Muscle of back (tissue), 3 donors: ENCODE measurements at regions not wholly inside any gene's neighbourhood (a gene's known extent, or its start where the extent isn't known, plus 50 kb on each side); places are given as distances from the start of the nearest gene placed in this dataset.

Experiments
- DNase-seq, 3 donors: peaks; one replicate each; pipeline versions ENCODE4 v3.0.0 to v3.0.0-alpha.2; 2013

GRCh38 chr20:24138951-24139350, 150.4 kb upstream of the GGTLC1 start:
- no peak for DNase-seq

- no peak for DNase-seq
Measured at GRCh38 chr20:24138196-24138857, 149.7 kb upstream of the GGTLC1 start.

- DNase-seq = no peak
Measured at GRCh38 chr20:24136659-24137246, 148.2 kb upstream of the GGTLC1 start.

- no peak for DNase-seq
Measured at GRCh38 chr20:24135781-24136180, 147.2 kb upstream of the GGTLC1 start.

- DNase-seq = no peak
Measured at GRCh38 chr20:24134930-24135329, 146.4 kb upstream of the GGTLC1 start.

- no peak for DNase-seq
Measured at GRCh38 chr20:24134284-24134683, 145.7 kb upstream of the GGTLC1 start.

DNA sequence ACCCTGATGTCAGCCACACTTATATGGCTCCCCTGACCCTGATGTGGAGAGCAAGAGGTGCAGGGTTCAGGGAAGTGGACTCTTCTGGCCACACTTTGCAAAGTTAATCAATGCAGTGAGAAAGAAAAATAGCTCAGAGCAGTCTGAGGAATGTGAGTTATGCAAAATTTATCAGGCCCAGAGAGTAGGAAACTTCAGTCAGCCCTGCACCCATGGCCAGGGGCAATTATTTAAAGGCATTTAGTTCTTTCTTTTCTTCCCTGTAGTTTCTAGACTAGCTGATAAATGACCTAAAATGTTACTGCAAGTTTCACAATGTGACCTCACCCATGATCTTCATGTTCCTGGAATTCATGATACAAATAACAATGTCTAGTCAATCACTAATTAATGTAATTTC, 143.7 kb upstream of the GGTLC1 start:
- DNase-seq = no peak

- no peak for DNase-seq
Measured at GRCh38 chr20:24131684-24132083, 143.1 kb upstream of the GGTLC1 start.

DNA sequence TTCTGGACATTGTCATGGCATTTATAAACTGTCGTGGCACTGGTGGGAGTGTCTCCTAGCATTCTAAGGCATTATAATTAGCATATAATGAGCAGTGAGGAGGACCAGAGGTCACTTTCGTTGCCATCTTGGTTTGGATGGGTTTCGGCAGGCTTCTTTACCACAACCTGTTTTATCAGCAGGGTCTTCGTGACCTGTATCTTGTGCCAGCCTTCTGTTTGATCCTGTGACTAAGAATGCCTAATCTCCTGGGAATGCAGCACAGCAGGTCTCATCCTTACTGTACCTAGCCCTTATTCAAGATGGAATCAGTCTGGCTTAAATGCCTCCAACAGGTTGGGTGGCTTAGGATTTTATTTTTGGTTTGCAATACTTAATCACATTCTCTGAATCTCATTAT, 142.7 kb upstream of the GGTLC1 start:
- DNase-seq = no peak

- no peak for DNase-seq
Measured at GRCh38 chr20:24129641-24130040, 141.1 kb upstream of the GGTLC1 start.

DNA sequence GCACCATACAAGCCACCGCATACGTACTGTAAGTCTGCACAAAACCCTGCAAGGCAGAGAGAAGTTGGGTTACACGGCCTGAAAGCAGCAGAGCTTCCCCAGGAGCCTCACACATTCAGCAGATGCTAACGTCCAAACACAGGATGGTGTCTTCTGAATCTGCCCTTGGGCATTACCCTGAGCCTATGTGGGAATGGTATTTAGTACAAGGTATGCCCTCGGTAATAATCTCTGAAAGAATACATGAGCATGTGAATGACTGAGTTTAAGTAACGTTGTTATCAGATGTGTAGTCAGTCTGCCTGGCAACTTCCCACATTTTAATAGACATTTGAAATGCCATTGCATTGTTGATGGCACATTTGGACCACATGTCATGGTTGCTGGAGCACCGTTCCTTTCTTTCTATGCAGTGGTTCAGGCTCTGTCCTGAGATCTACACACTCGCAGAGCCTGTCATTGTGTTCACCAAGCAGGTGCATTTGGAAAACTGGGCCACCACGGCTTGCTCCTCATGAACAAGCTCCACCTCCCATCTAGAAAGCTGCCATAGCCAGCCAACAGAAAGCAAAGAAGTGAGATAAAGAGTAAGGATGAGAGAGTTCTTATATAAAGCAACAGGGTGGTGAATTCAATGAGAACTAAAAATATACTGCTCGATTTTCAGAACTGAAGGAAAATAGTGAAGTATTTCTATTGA, 136.5 kb upstream of the GGTLC1 start:
- DNase-seq = no peak

DNA sequence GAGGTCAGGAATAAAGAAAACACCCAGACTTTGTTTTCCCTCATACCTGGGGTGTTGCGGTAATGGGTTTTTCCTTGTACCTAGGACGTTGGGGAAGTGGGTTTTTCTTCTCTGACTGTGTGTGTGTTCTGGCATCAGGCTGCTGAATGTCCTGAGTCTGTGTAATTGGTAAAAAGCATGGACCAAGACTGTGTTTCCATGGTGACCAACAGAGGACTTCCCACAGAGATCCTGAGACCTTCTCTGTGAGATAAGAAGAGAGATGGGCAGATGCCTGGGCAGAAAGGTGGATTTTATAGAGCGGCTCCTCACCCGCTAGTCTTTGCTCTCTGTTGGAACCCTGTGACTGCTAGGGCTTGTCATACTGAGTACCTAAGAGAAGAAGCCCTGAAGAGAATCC, 135.4 kb upstream of the GGTLC1 start:
- no peak for DNase-seq

DNA sequence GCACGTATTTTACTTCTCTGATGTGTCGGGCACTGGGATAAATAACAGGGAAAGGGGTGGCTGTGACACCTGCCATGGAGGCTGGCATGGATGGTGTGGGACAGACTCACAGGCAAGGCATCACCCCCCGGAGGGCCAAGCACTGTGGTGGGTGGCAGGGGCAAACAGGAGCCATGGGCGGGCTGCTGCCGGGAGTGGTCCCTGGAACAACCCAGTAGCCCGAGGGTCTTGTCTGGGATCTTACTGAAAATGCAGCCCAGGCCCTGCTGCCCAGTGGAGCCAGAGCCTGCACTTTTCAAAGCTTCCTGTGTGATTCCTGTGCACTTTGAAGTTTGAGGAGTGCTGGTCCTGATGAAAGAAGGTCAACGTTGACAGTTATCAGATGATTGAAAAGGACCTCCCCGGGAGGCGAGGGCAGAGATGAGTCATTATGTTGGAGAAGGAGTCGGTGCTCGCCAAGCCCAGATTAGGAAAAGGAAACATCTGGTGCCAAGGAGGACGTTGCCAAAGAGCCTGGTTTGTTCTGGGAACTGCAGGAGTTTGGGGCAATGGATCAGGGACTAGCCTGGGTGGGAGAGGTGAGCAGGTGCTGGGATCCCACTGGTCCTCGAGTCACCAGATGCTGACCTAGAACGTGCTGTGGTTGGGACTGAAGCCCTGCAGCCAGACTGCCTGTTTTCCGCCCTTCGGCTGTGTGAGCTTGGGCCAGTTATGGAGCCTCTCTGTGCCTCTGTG, 130.0 kb upstream of the GGTLC1 start:
- DNase-seq = no peak

DNA sequence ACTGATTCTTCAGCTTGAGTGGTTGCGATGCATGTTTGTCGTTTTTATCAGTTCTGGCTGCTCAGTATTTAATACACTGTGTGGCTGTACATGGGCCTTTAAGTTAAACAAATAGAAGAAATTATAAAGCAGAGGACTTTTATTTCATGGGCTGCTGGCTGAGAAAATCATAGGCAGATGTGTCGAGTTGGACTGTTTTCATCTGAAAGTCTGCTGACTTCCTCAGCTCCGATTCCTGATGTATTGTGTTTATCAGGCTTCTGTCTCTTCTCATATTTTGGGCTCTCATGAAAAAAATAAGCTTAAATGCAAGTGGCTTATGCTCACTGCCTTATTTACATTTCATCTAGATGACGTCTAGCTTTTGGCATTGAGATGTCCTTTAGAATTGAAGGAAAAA, 129.5 kb upstream of the GGTLC1 start:
- peak; percentile 24 to 63 (median 40) for DNase-seq

DNA sequence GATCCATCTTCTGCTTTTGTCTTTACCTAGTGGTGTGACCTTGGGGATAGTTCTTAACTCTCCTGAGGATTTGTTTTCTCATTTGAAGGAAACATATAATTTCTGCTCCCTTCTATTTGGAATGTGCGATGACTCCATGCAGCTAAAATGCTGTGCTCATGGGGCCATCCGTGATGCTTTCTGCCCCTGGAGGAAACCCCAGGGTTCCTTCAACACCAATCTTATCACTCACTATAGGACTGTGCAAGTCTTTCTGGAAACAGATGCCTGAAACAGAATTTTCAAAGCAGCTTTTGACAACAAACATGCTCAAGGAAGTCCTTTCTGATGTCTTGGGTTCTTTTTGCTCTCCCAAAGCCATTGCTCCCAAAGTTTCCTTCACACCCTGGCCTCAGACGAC, 128.8 kb upstream of the GGTLC1 start:
- no peak for DNase-seq

DNA sequence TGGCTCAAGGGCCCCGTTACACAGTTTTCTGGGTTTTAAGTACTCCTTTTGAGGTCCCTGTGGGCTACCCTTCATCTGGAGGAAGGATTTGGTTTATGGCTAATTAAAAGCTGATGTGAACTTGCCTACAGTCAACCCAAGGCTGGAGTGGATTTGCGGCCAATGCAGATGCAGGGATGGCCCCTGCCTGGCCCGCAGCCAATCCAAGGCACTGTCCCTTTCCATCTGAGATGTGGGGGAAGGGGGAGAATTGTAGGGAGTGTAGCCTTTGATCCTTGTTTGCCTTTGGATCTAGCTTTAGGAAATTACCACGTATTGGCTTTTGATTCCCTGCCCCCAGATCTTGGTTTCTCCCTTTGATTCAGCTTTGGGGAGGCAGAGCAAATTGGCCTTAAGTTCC, 128.0 kb upstream of the GGTLC1 start:
- DNase-seq = no peak

DNA sequence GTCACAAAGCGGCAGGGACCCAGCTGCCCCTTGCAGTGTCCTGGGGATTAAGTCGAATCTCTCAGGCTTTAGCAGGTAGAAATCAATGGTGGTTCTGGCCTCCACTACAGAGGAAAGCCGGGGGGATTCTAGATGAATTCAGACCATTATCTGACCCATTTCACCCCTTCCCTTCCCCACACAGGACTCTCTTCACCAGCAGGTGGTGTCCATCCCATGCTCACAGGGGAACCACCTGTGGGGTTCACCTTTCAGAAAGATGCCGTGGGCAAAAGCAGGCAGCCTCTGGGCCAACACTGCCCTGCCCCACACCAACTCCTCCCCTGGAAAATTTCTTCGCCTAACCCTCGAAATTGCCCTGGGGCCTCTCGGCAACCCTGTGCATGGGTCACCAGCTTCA, 123.8 kb upstream of the GGTLC1 start:
- no peak for DNase-seq

DNA sequence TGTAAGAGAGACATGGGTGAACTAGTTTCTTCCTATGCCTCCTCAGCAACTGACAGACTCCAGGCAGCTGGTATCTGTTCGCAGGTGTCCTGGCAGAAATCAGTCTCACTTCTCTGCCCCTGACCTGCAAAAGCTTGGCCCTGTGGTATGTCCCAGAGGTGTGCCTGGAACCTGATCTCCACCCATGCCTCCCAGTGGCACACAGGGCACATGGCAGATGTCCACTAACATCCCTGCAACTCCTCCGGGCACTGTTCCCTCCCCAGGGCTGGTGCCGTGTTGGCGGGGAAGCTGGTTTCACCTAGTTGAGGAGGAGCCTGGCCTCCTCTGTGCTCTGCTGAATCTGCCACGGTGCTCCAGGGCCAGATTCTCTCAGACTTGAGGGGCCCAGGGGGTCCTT, 123.3 kb upstream of the GGTLC1 start:
- DNase-seq = no peak

DNA sequence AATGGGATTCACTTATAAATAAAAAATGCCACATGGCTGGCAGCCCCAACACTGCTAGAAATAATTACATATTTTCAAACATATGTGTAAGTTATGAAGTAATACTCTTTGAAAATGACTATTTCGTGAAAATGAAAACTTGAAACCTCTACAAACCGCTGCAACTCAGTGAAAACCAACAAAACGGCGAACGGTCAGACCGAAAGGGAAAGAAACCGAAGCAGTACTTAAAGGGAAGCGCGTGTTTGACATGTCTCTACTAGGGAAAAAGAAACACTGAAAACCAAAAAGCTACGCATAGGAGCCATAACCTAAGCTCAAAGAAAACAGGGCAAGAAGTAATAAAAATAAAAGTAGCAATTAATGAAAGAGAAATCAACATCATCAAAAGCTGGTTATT, 121.0 kb upstream of the GGTLC1 start:
- no peak for DNase-seq

- DNase-seq = no peak
Measured at GRCh38 chr20:24109008-24109407, 120.4 kb upstream of the GGTLC1 start.

- no peak for DNase-seq
Measured at GRCh38 chr20:24108581-24108980, 120.0 kb upstream of the GGTLC1 start.

DNA sequence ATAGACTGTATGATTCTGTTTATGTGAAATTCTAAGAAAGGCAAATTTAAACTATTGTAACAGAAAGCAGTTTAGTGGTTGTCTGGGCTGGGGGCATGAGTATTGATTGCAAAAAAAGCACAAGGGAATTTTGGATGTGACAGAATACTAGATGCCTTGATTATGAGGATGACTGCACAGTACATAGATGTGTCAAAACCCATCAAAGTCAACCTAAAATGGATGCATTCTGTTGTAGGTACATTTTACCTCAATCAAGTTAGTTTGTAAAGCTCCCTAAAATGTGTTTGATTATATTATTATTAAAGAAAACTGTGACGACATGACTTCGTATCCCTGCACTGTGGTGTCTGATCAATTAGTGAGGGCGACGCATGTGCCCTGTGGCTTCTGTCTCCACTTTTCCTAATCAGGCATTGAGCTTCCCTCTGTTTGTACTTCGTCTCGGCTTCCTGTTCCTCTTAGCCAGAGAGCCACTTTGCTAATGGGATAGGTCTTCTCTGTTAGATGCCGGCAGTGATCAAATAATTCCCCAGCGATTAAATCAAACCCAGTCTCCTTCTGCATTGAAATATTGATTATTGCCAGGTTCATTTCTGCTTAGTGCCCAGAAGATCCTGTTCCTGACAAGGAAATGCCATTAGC, 118.3 kb upstream of the GGTLC1 start:
- DNase-seq = no peak
